ENCODE measurements at regions not wholly inside any gene's neighbourhood (a gene's known extent, or its start where the extent isn't known, plus 50 kb on each side); places are given as distances from the start of the nearest gene placed in this dataset.

DNA sequence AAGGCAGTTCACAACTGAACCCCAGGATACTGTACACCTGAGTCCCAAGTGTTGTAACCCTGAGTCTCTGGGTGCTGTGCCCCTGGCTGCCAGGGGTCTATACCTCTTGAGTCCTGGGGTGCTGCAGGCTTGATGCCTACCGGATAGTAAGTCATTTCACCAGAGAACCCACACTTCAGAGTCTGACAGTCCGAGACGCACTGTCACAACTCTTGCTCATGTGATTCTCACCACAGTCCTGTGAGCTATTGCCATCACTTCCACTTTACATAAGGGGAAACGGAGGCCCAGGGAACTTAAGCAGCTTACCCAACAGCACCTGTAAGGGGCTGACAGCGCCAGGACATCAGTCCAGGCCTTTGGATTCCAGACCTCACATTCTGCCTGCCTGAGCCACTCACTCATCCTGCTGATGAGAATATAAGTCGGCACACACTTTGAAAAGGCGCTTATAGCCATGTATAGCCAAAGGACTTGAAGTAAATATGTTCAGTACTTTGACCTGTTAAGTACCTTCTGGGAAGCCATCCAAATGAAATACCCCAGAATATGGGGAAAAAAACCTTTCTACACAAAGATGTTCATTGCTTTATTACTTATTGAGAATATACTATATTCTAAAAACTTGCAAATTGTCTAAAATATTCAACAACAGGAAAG is 180.7 kb upstream of the ID2 start:
- Histone ChIP-seq H3K9me3 (replicated peaks in 1 of 3) (no peaks in the 10 kb centered on the region), H3K27ac (peak overlapping the region in 1 of 5 donors; percentile 21), H3K36me3 (replicated peaks in 1 of 2) (no peaks in the 10 kb centered on the region), H3K27me3 (no peaks in the 10 kb centered on the region), H3K4me1 (replicated peaks in 1 of 2) (peaks cover 0 to 8% of the 10 kb centered on the region in 2 donors), H3K4me3 (no peak overlapping the region)
- intact Hi-C loops (cut with DNase I) = no loop called here
- no peak for TF ChIP-seq POLR2A (IDR thresholded peaks at IDR 0.05)
- TF ChIP-seq, protein P1, sequence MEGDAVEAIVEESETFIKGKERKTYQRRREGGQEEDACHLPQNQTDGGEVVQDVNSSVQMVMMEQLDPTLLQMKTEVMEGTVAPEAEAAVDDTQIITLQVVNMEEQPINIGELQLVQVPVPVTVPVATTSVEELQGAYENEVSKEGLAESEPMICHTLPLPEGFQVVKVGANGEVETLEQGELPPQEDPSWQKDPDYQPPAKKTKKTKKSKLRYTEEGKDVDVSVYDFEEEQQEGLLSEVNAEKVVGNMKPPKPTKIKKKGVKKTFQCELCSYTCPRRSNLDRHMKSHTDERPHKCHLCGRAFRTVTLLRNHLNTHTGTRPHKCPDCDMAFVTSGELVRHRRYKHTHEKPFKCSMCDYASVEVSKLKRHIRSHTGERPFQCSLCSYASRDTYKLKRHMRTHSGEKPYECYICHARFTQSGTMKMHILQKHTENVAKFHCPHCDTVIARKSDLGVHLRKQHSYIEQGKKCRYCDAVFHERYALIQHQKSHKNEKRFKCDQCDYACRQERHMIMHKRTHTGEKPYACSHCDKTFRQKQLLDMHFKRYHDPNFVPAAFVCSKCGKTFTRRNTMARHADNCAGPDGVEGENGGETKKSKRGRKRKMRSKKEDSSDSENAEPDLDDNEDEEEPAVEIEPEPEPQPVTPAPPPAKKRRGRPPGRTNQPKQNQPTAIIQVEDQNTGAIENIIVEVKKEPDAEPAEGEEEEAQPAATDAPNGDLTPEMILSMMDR (IDR thresholded peaks at IDR 0.05) = no peak
- 79 to 87% (median 82%) methylated on average over 4 to 7 of the region's 7 CpGs for WGBS, 4 donors
- DNase-seq = peak in 1 of 7 donors; percentile 13

DNA sequence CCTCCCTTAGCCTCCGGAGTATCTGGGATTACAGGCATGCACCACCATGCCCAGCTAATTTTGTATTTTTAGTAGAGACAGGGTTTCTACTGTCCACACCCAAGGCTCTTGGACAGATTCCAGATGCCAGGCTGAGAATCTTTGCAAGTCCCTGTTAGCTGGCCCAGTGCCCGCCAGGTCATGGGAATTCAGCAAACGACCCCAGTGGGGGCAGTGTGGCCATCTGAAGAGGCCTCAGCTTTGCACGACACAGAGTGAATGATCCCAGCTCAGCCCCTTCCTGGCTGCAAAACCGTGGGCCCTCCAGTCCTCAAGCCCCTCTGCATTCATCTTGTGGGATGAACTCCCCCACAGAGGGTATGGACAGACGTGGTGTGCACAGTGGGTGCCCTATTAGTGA is 179.5 kb upstream of the ID2 start:
- 71 to 87% (median 79%) methylated on average over 3 to 6 of the region's 6 CpGs for WGBS, 4 donors
- Histone ChIP-seq H3K9me3 (replicated peaks in 1 of 3) (no peaks in the 10 kb centered on the region), H3K27me3 (no peaks in the 10 kb centered on the region), H3K4me1 (replicated peaks in 1 of 2) (peaks cover 0 to 8% of the 10 kb centered on the region in 2 donors), H3K4me3 (no peak overlapping the region), H3K27ac (no peak overlapping the region), H3K36me3 (replicated peaks in 1 of 2) (no peaks in the 10 kb centered on the region)
- intact Hi-C loops (cut with DNase I) = no loop called here
- DNase-seq = peak in 1 of 7 donors; percentile 39
- TF ChIP-seq, protein P1 (IDR thresholded peaks at IDR 0.05) = no peak
- TF ChIP-seq POLR2A (IDR thresholded peaks at IDR 0.05) = no peak

DNA sequence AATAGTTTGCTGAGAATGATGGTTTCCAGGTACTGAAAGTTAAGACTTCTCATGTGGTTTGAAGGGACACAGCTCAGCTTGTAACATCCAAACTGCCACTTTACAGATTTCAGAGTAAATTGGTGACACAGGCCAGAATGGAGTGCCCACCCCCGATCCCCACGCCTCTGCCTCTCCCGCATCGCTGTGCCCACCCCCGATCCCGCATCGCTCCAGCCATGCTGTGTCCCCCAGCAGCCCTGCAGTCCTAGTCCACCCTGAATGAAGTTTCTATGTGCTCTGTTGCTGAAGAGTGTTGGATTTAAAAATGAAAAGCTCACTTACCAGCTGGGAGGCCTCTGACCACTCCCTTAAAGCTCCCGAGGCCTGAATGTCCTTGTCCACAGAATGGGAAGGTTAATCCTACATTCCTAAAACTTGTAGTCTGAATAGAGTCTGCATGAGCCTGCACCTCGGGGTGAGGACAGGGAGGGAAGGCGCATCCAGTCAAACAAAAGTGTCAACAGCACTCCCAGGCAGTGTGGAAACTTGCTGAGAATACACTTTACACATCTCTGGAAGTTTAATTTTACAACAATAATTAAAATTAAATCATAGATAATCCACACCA is 176.4 kb upstream of the ID2 start:
- intact Hi-C loops (cut with DNase I) = no loop called here
- WGBS, 4 donors = 74 to 89% (median 86%) methylated on average over 9 to 10 of the region's 10 CpGs
- H3K4me3 ChIP-seq = no peak overlapping the region
- DNase-seq = no peak
- H3K36me3 ChIP-seq (replicated peaks in 1 of 2) = no peaks in the 10 kb centered on the region
- H3K27ac ChIP-seq = no peak overlapping the region
- no peak for TF ChIP-seq POLR2A (IDR thresholded peaks at IDR 0.05)
- TF ChIP-seq, protein P1 (IDR thresholded peaks at IDR 0.05) = no peak
- peaks cover 0 to 7% of the 10 kb centered on the region in 2 donors for H3K4me1 ChIP-seq (replicated peaks in 1 of 2)
- H3K27me3 ChIP-seq = no peaks in the 10 kb centered on the region
- H3K9me3 ChIP-seq (replicated peaks in 1 of 3) = no peaks in the 10 kb centered on the region

DNA sequence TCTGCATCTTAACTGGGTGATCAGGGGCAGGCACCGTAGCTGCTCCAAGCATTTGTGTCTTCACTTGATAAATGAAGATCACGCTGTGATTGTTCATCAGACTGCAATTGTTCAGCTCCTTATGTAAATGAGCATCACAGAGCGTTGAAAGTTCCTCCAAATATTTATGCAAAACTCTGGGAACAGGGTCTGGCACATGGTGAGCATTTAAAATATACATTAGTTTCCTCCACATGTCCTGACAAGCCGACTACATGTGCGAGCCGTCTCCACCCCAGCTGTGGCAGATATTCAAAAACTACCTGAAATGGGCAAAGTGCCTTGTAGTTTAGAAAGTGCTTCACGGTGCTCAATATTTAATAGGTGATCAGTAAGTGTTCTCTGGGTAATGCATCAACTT is 175.1 kb upstream of the ID2 start:
- Histone ChIP-seq H3K9me3 (replicated peaks in 1 of 3) (no peaks in the 10 kb centered on the region), H3K36me3 (replicated peaks in 1 of 2) (no peaks in the 10 kb centered on the region), H3K4me1 (replicated peaks in 1 of 2) (no peaks in the 10 kb centered on the region), H3K27me3 (no peaks in the 10 kb centered on the region), H3K4me3 (no peak overlapping the region), H3K27ac (no peak overlapping the region)
- 93 to 97% (median 95%) methylated on average over 7 of the region's 7 CpGs for WGBS, 4 donors
- DNase-seq = no peak
- intact Hi-C loops (cut with DNase I) = no loop called here
- TF ChIP-seq POLR2A (IDR thresholded peaks at IDR 0.05) = no peak
- TF ChIP-seq, protein P1 (IDR thresholded peaks at IDR 0.05) = no peak

All from adrenal gland (tissue), 9 donors.